Sigmoid colon (tissue), 4 donors: ENCODE measurements at regions not wholly inside any gene's neighbourhood (a gene's known extent, or its start where the extent isn't known, plus 50 kb on each side); places are given as distances from the start of the nearest gene placed in this dataset.

ENCODE experiments used
- POLR2A ChIP-seq, 2 donors: fragments of 450-650 bp; IDR thresholded peaks; one replicate each; pipeline ENCODE4 v1.6.1; 2016; ENCODE audit warnings: antibody characterized with exemption in 2 of 2, mild to moderate bottlenecking in 2 of 2, moderate library complexity in 2 of 2
- POLR2AphosphoS5 ChIP-seq, 4 donors: sonication (generic); formaldehyde crosslinking; IDR thresholded peaks; one replicate each; pipeline ENCODE4 v1.6.1; 2017; ENCODE audit warnings: antibody characterized with exemption in 4 of 4
- TF ChIP-seq, protein P1 (sequence below), 4 experiments: fragments of 450-650 bp in 3 of 4; fragments of 200-600 bp in 1 of 4; IDR thresholded peaks; one replicate each; pipeline ENCODE4 v1.5.1; 2016 to 2019; ENCODE audit warnings: antibody characterized with exemption in 4 of 4, mild to moderate bottlenecking in 3 of 4, moderate library complexity in 2 of 4

DNA sequence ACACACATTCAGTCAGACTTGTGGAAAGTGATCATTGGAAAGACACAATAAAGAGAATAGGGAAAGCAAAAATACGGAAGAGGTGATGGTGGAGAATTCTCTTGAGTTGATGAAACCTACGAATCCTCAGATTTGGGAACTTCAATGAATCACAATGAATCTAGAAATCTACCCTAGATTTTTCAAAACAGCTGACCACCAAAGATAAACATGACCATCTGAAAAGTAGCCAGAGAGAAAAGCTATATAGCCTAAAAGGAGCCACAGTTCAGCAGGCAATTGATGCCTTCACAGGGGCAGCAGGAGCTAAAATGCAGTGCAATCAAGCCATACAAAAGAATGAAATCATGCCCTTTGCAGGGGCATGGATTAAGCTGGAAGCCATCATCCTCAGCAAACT is 170.6 kb upstream of the RUNX1 start:
- TF ChIP-seq, protein P1, sequence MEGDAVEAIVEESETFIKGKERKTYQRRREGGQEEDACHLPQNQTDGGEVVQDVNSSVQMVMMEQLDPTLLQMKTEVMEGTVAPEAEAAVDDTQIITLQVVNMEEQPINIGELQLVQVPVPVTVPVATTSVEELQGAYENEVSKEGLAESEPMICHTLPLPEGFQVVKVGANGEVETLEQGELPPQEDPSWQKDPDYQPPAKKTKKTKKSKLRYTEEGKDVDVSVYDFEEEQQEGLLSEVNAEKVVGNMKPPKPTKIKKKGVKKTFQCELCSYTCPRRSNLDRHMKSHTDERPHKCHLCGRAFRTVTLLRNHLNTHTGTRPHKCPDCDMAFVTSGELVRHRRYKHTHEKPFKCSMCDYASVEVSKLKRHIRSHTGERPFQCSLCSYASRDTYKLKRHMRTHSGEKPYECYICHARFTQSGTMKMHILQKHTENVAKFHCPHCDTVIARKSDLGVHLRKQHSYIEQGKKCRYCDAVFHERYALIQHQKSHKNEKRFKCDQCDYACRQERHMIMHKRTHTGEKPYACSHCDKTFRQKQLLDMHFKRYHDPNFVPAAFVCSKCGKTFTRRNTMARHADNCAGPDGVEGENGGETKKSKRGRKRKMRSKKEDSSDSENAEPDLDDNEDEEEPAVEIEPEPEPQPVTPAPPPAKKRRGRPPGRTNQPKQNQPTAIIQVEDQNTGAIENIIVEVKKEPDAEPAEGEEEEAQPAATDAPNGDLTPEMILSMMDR (IDR thresholded peaks at IDR 0.05): no peak
- no peak for TF ChIP-seq POLR2A (IDR thresholded peaks at IDR 0.05)
- no peak for TF ChIP-seq POLR2AphosphoS5 (IDR thresholded peaks at IDR 0.05)
